ENCODE measurements at regions not wholly inside any gene's neighbourhood (a gene's known extent, or its start where the extent isn't known, plus 50 kb on each side); places are given as distances from the start of the nearest gene placed in this dataset.

- Histone ChIP-seq H3K4me1 (ENCODE audit: insufficient read depth, insufficient read length) (no peaks in the 10 kb centered on the region), H3K27me3 (ENCODE audit: insufficient read depth, insufficient read length) (no peaks in the 10 kb centered on the region), H3K9me3 (ENCODE audit: insufficient read depth, low read length) (no peaks in the 10 kb centered on the region), H3K9ac (ENCODE audit: insufficient read length, low read depth) (no peak overlapping the region), H3K36me3 (ENCODE audit: insufficient read depth, insufficient read length, low read length) (no peaks in the 10 kb centered on the region), H3K4me3 (ENCODE audit: insufficient read length, low read depth) (no peak overlapping the region)
- no peak for DNase-seq (ENCODE audit: low read depth, low spot score)
- TF ChIP-seq YY1 (IDR thresholded peaks at IDR 0.05; ENCODE audit: insufficient read depth, insufficient read length), result no peak
- no peak for TF ChIP-seq ZNF274 (IDR thresholded peaks at IDR 0.05; ENCODE audit: low read depth, low read length)
- no peak for TF ChIP-seq SUZ12 (IDR thresholded peaks at IDR 0.05; ENCODE audit: extremely low read depth, insufficient read depth, insufficient read length)
Observed at GRCh38 chr14:38425324-38425976, 169.6 kb upstream of the CLEC14A start.

- Histone ChIP-seq H3K9ac (ENCODE audit: insufficient read length, low read depth) (no peak overlapping the region), H3K27me3 (ENCODE audit: insufficient read depth, insufficient read length) (no peaks in the 10 kb centered on the region), H3K4me3 (ENCODE audit: insufficient read length, low read depth) (no peak overlapping the region), H3K36me3 (ENCODE audit: insufficient read depth, insufficient read length, low read length) (no peaks in the 10 kb centered on the region), H3K9me3 (ENCODE audit: insufficient read depth, low read length) (no peaks in the 10 kb centered on the region), H3K4me1 (ENCODE audit: insufficient read depth, insufficient read length) (no peaks in the 10 kb centered on the region)
- no peak for TF ChIP-seq YY1 (IDR thresholded peaks at IDR 0.05; ENCODE audit: insufficient read depth, insufficient read length)
- no peak for TF ChIP-seq ZNF274 (IDR thresholded peaks at IDR 0.05; ENCODE audit: low read depth, low read length)
- TF ChIP-seq SUZ12 (IDR thresholded peaks at IDR 0.05; ENCODE audit: extremely low read depth, insufficient read depth, insufficient read length), result no peak
- no peak for DNase-seq (ENCODE audit: low read depth, low spot score)
Observed at GRCh38 chr14:38420048-38420447, 164.2 kb upstream of the CLEC14A start.

GRCh38 chr14:38419579-38419978 lies 163.7 kb upstream of the CLEC14A start:
- Histone ChIP-seq H3K36me3 (ENCODE audit: insufficient read depth, insufficient read length, low read length) (no peaks in the 10 kb centered on the region), H3K4me3 (ENCODE audit: insufficient read length, low read depth) (no peak overlapping the region), H3K9ac (ENCODE audit: insufficient read length, low read depth) (no peak overlapping the region), H3K9me3 (ENCODE audit: insufficient read depth, low read length) (no peaks in the 10 kb centered on the region), H3K4me1 (ENCODE audit: insufficient read depth, insufficient read length) (no peaks in the 10 kb centered on the region), H3K27me3 (ENCODE audit: insufficient read depth, insufficient read length) (no peaks in the 10 kb centered on the region)
- TF ChIP-seq SUZ12 (IDR thresholded peaks at IDR 0.05; ENCODE audit: extremely low read depth, insufficient read depth, insufficient read length), result no peak
- TF ChIP-seq ZNF274 (IDR thresholded peaks at IDR 0.05; ENCODE audit: low read depth, low read length), result no peak
- no peak for TF ChIP-seq YY1 (IDR thresholded peaks at IDR 0.05; ENCODE audit: insufficient read depth, insufficient read length)
- DNase-seq (ENCODE audit: low read depth, low spot score), result no peak

GRCh38 chr14:38412654-38413053 lies 156.8 kb upstream of the CLEC14A start:
- Histone ChIP-seq H3K27me3 (ENCODE audit: insufficient read depth, insufficient read length) (no peaks in the 10 kb centered on the region), H3K9ac (ENCODE audit: insufficient read length, low read depth) (no peak overlapping the region), H3K9me3 (ENCODE audit: insufficient read depth, low read length) (no peaks in the 10 kb centered on the region), H3K4me3 (ENCODE audit: insufficient read length, low read depth) (no peak overlapping the region), H3K36me3 (ENCODE audit: insufficient read depth, insufficient read length, low read length) (no peaks in the 10 kb centered on the region), H3K4me1 (ENCODE audit: insufficient read depth, insufficient read length) (no peaks in the 10 kb centered on the region)
- TF ChIP-seq SUZ12 (IDR thresholded peaks at IDR 0.05; ENCODE audit: extremely low read depth, insufficient read depth, insufficient read length) (no peak), ZNF274 (IDR thresholded peaks at IDR 0.05; ENCODE audit: low read depth, low read length) (no peak), YY1 (IDR thresholded peaks at IDR 0.05; ENCODE audit: insufficient read depth, insufficient read length) (no peak)
- no peak for DNase-seq (ENCODE audit: low read depth, low spot score)

GRCh38 chr14:38410442-38410841 lies 154.5 kb upstream of the CLEC14A start:
- H3K36me3 ChIP-seq (ENCODE audit: insufficient read depth, insufficient read length, low read length), result no peaks in the 10 kb centered on the region
- DNase-seq (ENCODE audit: low read depth, low spot score), result no peak
- H3K4me3 ChIP-seq (ENCODE audit: insufficient read length, low read depth), result no peak overlapping the region
- TF ChIP-seq SUZ12 (IDR thresholded peaks at IDR 0.05; ENCODE audit: extremely low read depth, insufficient read depth, insufficient read length) (no peak), YY1 (IDR thresholded peaks at IDR 0.05; ENCODE audit: insufficient read depth, insufficient read length) (no peak), ZNF274 (IDR thresholded peaks at IDR 0.05; ENCODE audit: low read depth, low read length) (no peak)
- H3K4me1 ChIP-seq (ENCODE audit: insufficient read depth, insufficient read length), result no peaks in the 10 kb centered on the region
- H3K27me3 ChIP-seq (ENCODE audit: insufficient read depth, insufficient read length), result no peaks in the 10 kb centered on the region
- H3K9me3 ChIP-seq (ENCODE audit: insufficient read depth, low read length), result no peaks in the 10 kb centered on the region
- H3K9ac ChIP-seq (ENCODE audit: insufficient read length, low read depth), result no peak overlapping the region

- TF ChIP-seq YY1 (IDR thresholded peaks at IDR 0.05; ENCODE audit: insufficient read depth, insufficient read length) (no peak), ZNF274 (IDR thresholded peaks at IDR 0.05; ENCODE audit: low read depth, low read length) (no peak), SUZ12 (IDR thresholded peaks at IDR 0.05; ENCODE audit: extremely low read depth, insufficient read depth, insufficient read length) (no peak)
Observed at GRCh38 chr14:38409071-38409705, 153.3 kb upstream of the CLEC14A start.

GRCh38 chr14:38405851-38406635 lies 150.2 kb upstream of the CLEC14A start:
- Histone ChIP-seq H3K4me3 (ENCODE audit: insufficient read length, low read depth) (no peak overlapping the region), H3K27me3 (ENCODE audit: insufficient read depth, insufficient read length) (no peaks in the 10 kb centered on the region), H3K9ac (ENCODE audit: insufficient read length, low read depth) (no peak overlapping the region), H3K4me1 (ENCODE audit: insufficient read depth, insufficient read length) (no peaks in the 10 kb centered on the region), H3K9me3 (ENCODE audit: insufficient read depth, low read length) (no peaks in the 10 kb centered on the region), H3K36me3 (ENCODE audit: insufficient read depth, insufficient read length, low read length) (no peaks in the 10 kb centered on the region)
- no peak for DNase-seq (ENCODE audit: low read depth, low spot score)
- TF ChIP-seq YY1 (IDR thresholded peaks at IDR 0.05; ENCODE audit: insufficient read depth, insufficient read length) (no peak), ZNF274 (IDR thresholded peaks at IDR 0.05; ENCODE audit: low read depth, low read length) (no peak), SUZ12 (IDR thresholded peaks at IDR 0.05; ENCODE audit: extremely low read depth, insufficient read depth, insufficient read length) (no peak)

More at GRCh38 chr14:38409071-38409705, 153.3 kb upstream of the CLEC14A start:
- Histone ChIP-seq H3K36me3 (ENCODE audit: insufficient read depth, insufficient read length, low read length) (no peaks in the 10 kb centered on the region), H3K9ac (ENCODE audit: insufficient read length, low read depth) (no peak overlapping the region), H3K4me1 (ENCODE audit: insufficient read depth, insufficient read length) (no peaks in the 10 kb centered on the region), H3K9me3 (ENCODE audit: insufficient read depth, low read length) (no peaks in the 10 kb centered on the region), H3K4me3 (ENCODE audit: insufficient read length, low read depth) (no peak overlapping the region), H3K27me3 (ENCODE audit: insufficient read depth, insufficient read length) (no peaks in the 10 kb centered on the region)
- no peak for DNase-seq (ENCODE audit: low read depth, low spot score)
